Epithelial cell of proximal tubule (primary cell): ENCODE measurements at regions not wholly inside any gene's neighbourhood (a gene's known extent, or its start where the extent isn't known, plus 50 kb on each side); places are given as distances from the start of the nearest gene placed in this dataset.
A peak's percentile ranks its signal among the peaks of the same experiment; 100 is the strongest.

ENCODE experiments used
- DNase-seq: peaks from one replicate; pipeline ENCODE4 v3.0.0-alpha.2; 2011; ENCODE audit warnings: low read depth
- H3K4me3 ChIP-seq: 2 replicates; pipeline ENCODE4 v1.5.1; 2011; ENCODE audit warnings: low read depth, mild to moderate bottlenecking, low read length
- CTCF ChIP-seq: conservative IDR thresholded peaks from 2 replicates; pipeline ENCODE4 v1.5.1; 2012; ENCODE audit warnings: low read depth, mild to moderate bottlenecking, low read length

GRCh38 chr1:13921190-13921589, 221.2 kb downstream of the PRDM2 start:
- DNase-seq = no peak
- H3K4me3 ChIP-seq = no peak overlapping the region
- TF ChIP-seq CTCF = no peak

DNA sequence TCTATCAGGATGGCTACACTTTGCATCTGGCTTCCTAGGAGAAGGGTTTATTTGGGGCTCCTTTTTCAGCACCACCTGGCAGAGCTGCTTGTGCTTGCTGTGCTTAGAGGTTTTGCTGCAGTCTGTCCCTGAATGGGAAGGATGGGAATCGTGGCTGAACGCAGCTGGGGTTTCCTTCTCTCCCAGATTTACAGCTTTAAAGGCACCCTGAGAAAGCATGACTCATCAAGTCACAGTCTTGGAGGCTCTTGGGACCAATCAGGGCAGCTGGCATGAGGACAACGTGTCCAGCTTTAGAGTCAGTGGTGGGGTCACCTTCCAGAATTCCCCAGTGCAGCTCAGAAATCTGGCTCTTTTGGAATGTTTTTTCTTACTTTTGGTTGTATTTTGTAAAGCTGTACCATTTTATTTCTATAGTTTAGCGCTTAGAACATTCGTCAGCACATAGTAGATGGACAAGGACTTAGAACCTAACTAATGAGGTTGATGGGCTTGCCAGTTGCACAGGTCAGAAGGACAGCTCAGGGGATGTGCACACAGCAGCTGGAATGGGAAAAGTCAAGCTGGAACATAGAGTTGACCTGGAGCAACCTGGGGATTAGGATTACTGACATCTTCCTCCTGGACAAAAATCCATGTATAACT, 222.6 kb downstream of the PRDM2 start:
- H3K4me3 ChIP-seq = no peak overlapping the region
- TF ChIP-seq CTCF = no peak
- no peak for DNase-seq

DNA sequence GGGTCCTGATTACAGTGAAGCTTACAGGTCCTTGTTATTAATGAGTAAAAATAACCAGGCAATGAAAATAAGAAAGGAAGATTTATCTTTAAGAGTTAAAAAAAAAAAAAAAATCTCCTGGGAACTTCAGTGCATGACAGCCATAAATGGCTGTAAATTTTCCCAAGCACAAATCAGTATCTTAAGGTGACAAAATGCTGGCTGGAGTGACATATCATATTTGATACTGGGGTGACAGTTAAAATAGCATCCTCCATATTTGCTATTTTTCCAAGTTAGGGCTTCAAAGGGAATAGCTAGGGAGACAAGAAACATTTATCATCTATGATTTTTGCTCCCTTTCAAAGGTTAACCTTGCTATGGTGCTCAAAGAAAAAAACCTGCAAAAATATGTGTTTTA, 226.6 kb downstream of the PRDM2 start:
- H3K4me3 ChIP-seq = no peak overlapping the region
- no peak for DNase-seq
- no peak for TF ChIP-seq CTCF

GRCh38 chr1:13927736-13928135, 227.7 kb downstream of the PRDM2 start:
- no peak for DNase-seq
- no peak overlapping the region for H3K4me3 ChIP-seq
- no peak for TF ChIP-seq CTCF

- no peak overlapping the region for H3K4me3 ChIP-seq
- no peak for DNase-seq
- no peak for TF ChIP-seq CTCF
Measured at GRCh38 chr1:13929313-13929712, 229.3 kb downstream of the PRDM2 start.

- H3K4me3 ChIP-seq = no peak overlapping the region
- no peak for DNase-seq
- peak; percentile 50 for TF ChIP-seq CTCF
Measured at GRCh38 chr1:13930151-13930550, 230.2 kb downstream of the PRDM2 start.

DNA sequence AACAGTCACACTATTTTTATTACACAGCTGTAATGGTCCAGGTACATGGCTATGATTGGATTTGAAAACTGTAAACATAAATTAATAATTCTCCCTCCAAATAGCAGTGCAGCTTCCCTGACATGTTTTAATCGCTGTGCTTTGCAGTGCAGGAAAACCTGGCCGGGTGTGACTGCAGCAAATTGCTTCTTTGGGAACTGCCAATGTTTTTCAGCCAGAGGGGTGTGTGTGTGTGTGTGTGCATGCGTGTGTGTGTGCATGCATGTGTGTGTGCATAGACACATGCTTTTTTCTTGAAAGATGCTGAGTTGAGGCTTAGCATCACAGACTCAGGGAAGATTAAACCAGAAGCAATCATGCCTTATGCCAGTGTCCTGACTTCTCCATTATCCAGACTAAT, 231.2 kb downstream of the PRDM2 start:
- TF ChIP-seq CTCF = no peak
- DNase-seq = no peak
- H3K4me3 ChIP-seq = no peak overlapping the region
